ENCODE measurements at regions not wholly inside any gene's neighbourhood (a gene's known extent, or its start where the extent isn't known, plus 50 kb on each side); places are given as distances from the start of the nearest gene placed in this dataset.

- TF ChIP-seq CTCF (IDR thresholded peaks at IDR 0.05) (no peak), EP300 (IDR thresholded peaks at IDR 0.05) (no peak), POLR2A (IDR thresholded peaks at IDR 0.05) (no peak)
Measured at GRCh38 chr1:30525971-30526651, 197.3 kb downstream of the MATN1 start.
